GM12864 (cell line): ENCODE measurements at regions not wholly inside any gene's neighbourhood (a gene's known extent, or its start where the extent isn't known, plus 50 kb on each side); places are given as distances from the start of the nearest gene placed in this dataset.

Experiments used
- DNase-seq: peaks from one replicate; pipeline ENCODE4 v3.0.0-alpha.2; 2011; ENCODE audit warnings: low read depth
- H3K4me3 ChIP-seq: 2 replicates; pipeline ENCODE4 v1.5.1; 2011; ENCODE audit warnings: mild to moderate bottlenecking, low read depth, low read length, control low read depth
- TF ChIP-seq, protein P1 (sequence below): IDR thresholded peaks from 2 replicates; pipeline ENCODE4 v1.5.1; 2011; ENCODE audit warnings: low read depth, mild to moderate bottlenecking, moderate library complexity, low read length, control low read depth, inconsistent platforms; ENCODE audit errors: missing control alignments

DNA sequence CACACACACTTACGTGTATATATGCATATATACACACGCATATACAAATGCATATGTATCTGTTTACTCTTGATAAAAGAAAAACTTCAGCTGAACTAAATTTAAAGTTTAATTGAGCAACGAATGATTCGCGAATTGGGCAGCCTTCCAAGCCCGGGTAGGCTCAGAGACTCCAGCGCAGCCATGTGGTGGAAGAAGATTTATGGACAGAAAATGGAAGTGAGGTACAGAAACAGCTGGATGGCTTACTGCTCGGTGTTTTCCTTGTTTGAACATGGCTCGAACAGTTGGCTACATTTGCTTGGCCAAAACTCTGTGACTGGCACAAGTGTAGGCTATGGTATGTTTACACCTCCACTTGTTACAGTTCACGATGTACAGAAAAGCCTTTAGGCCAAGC is 239.3 kb upstream of the PRDM9 start:
- TF ChIP-seq, protein P1, sequence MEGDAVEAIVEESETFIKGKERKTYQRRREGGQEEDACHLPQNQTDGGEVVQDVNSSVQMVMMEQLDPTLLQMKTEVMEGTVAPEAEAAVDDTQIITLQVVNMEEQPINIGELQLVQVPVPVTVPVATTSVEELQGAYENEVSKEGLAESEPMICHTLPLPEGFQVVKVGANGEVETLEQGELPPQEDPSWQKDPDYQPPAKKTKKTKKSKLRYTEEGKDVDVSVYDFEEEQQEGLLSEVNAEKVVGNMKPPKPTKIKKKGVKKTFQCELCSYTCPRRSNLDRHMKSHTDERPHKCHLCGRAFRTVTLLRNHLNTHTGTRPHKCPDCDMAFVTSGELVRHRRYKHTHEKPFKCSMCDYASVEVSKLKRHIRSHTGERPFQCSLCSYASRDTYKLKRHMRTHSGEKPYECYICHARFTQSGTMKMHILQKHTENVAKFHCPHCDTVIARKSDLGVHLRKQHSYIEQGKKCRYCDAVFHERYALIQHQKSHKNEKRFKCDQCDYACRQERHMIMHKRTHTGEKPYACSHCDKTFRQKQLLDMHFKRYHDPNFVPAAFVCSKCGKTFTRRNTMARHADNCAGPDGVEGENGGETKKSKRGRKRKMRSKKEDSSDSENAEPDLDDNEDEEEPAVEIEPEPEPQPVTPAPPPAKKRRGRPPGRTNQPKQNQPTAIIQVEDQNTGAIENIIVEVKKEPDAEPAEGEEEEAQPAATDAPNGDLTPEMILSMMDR: no peak
- H3K4me3 ChIP-seq: no peak overlapping the region
- DNase-seq: no peak

DNA sequence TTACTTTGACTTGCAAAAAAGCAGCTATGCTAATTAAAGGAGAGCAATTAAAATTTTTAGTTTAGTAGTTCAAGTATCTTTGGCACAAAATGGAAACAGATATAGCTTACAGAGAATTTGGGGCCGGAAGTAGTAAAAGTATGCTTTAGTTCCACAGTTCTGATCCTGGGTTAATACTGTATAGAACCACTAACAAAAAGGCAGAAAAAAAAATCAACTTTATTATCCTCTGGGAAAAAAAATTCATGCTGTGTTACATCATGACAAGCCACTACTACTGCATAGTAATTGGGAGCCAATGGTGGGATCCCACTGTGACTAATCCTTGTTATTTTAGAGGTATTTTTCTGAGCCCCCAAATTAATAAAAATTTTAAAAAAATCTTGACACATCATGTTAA is 246.8 kb upstream of the PRDM9 start:
- TF ChIP-seq, protein P1: no peak
- H3K4me3 ChIP-seq: no peak overlapping the region
- DNase-seq: no peak

DNA sequence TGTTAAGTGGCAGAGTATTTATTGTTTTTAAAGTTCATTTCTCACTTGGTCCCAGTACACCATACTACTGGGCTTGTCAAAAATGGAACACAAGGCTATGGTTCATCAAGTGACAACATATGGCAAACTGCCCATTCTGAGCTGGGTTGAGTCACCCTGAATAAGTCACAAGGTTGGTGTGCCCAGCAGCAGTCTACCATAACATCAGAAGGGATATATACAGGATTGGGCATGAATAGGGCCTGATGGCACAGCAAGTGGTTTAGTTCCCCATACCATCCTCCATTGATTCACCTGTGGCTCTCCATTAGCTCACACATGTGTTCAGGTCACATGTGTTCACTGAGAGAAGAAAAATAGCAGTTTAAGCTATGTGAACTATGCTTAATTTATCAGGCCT is 249.8 kb upstream of the PRDM9 start:
- H3K4me3 ChIP-seq: no peak overlapping the region
- TF ChIP-seq, protein P1: no peak
- no peak for DNase-seq

DNA sequence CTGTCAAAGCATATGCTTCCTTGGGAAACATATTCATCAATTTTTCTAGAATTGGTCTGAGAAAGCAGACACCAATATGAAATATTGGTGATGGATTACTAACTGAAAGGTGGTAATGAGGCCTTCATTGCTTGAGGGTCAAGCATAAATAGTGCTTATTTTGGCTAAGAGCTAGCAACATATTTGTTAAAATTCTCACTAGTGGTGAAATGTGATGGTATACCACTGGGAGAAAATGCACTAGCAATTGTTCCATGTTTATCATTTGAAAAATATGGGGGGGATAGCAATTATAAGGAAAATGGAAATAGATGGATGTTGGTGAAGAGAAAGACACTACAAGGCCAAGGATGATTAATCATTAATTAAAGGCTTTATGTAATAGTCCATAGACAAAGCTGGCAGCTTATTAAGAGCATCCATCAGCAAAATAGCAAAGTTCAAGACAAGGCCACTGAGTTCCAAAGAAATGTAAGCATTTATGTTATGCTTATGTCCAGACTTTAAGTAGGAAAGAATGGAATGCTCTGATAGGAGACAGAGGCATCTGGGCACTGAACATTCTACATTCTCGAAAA is 253.7 kb upstream of the PRDM9 start:
- TF ChIP-seq, protein P1: no peak
- H3K4me3 ChIP-seq: no peak overlapping the region
- DNase-seq: no peak

DNA sequence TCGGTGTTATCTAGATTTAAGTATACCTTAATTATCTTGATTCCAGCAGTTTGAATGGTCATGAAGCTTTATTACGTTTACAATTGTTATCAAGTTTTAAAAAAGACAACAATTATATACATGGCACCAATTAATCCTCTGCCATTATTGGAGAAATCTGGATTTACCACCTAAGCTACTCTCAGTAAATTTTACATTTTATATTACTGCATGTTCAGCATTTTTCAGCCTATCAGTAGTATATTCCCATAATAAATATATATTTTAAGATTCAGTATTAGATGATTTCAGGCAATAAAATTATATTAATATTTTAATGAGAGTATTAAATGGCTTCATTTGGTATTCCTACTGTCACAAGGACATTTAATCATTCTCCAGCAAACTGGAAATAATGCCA is 264.5 kb upstream of the PRDM9 start:
- H3K4me3 ChIP-seq: no peak overlapping the region
- TF ChIP-seq, protein P1: no peak
- no peak for DNase-seq

DNA sequence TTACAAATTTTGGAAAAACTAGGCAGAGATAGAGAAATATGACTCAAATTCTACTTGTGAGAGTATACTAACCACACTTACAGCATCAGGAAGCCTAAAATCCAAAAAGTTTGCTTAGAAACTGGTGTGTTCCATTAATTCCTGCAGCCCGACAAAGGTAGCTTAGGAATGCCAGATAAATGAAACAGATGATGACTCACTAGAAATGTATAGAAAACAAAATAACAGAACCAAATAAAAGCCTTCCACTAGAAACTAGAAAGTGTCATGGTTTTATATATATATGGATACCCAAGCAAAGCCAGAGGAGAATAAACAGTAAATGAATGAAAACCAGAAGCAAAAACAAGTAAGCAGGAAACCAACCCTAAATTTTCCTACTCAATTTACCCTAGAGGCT is 272.2 kb upstream of the PRDM9 start:
- no peak overlapping the region for H3K4me3 ChIP-seq
- no peak for DNase-seq
- TF ChIP-seq, protein P1: no peak

DNA sequence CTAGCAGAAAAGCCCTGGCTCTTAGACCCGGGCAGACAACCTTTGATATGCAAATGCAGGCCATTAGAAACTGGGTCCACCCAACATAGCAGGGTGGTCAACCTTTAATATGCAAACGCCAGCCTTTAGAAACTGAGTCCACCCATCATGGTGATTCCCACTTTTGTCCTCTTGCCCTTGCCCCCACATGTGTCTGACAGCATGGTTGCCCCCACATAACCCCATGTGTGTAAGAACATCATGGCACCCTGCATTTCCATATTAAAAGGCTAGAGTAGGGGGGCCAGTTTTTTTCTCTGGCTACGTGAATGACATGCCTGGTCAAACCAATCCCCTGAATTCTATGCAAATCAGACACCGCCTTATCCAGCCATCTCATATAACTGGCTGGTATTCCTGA is 273.2 kb upstream of the PRDM9 start:
- no peak for DNase-seq
- TF ChIP-seq, protein P1: no peak
- H3K4me3 ChIP-seq: no peak overlapping the region
